ENCODE measurements at regions not wholly inside any gene's neighbourhood (a gene's known extent, or its start where the extent isn't known, plus 50 kb on each side); places are given as distances from the start of the nearest gene placed in this dataset.
"Not testable (repeated sequence)": the region's sequence is repeated elsewhere in the genome, so short reads cannot be mapped to it uniquely, and the experiment has no call there.

- DNase-seq (ENCODE audit: missing footprints); ATAC-seq; intact Hi-C loops (cut with DNase I): not testable (repeated sequence)
These were observed 179.7 kb downstream of the IRF8 start for GRCh38 chr16:86078711-86079110.

- no peak for DNase-seq (ENCODE audit: missing footprints)
- intact Hi-C loops (cut with DNase I) = no loop called here
- ATAC-seq = no peak
These were observed 180.4 kb downstream of the IRF8 start for GRCh38 chr16:86079255-86079885.

- DNase-seq (ENCODE audit: missing footprints) (no peak), ATAC-seq (no peak)
- intact Hi-C loops (cut with DNase I) = no loop called here
These were observed 181.3 kb downstream of the IRF8 start for GRCh38 chr16:86080131-86080875.

GRCh38 chr16:86080982-86081381, 182.0 kb downstream of the IRF8 start:
- DNase-seq (ENCODE audit: missing footprints) = no peak
- ATAC-seq = no peak
- intact Hi-C loops (cut with DNase I) = no loop called here

GRCh38 chr16:86082418-86083030, 183.6 kb downstream of the IRF8 start:
- no peak for ATAC-seq
- intact Hi-C loops (cut with DNase I) = no loop called here
- no peak for DNase-seq (ENCODE audit: missing footprints)

GRCh38 chr16:86083382-86084002, 184.5 kb downstream of the IRF8 start:
- intact Hi-C loops (cut with DNase I) = no loop called here
- DNase-seq (ENCODE audit: missing footprints) = no peak
- ATAC-seq = no peak

- ATAC-seq (no peak), DNase-seq (ENCODE audit: missing footprints) (no peak)
- intact Hi-C loops (cut with DNase I) = no loop called here
These were observed 186.2 kb downstream of the IRF8 start for GRCh38 chr16:86085161-86085611.

- intact Hi-C loops (cut with DNase I) = no loop called here
- DNase-seq (ENCODE audit: missing footprints) = no peak
- ATAC-seq = no peak
These were observed 186.8 kb downstream of the IRF8 start for GRCh38 chr16:86085795-86086194.

GRCh38 chr16:86086471-86086870, 187.5 kb downstream of the IRF8 start:
- no peak for DNase-seq (ENCODE audit: missing footprints)
- intact Hi-C loops (cut with DNase I) = no loop called here
- no peak for ATAC-seq

- ATAC-seq = no peak
- intact Hi-C loops (cut with DNase I) = no loop called here
- DNase-seq (ENCODE audit: missing footprints) = no peak
These were observed 188.3 kb downstream of the IRF8 start for GRCh38 chr16:86087011-86087895.

GRCh38 chr16:86087896-86088230, 188.9 kb downstream of the IRF8 start:
- DNase-seq (ENCODE audit: missing footprints) = no peak
- intact Hi-C loops (cut with DNase I) = no loop called here
- no peak for ATAC-seq

- intact Hi-C loops (cut with DNase I) = no loop called here
- no peak for DNase-seq (ENCODE audit: missing footprints)
- ATAC-seq = no peak
These were observed 189.3 kb downstream of the IRF8 start for GRCh38 chr16:86088287-86088686.

GRCh38 chr16:86088816-86089215, 189.9 kb downstream of the IRF8 start:
- ATAC-seq = no peak
- no peak for DNase-seq (ENCODE audit: missing footprints)

GRCh38 chr16:86089334-86089900, 190.5 kb downstream of the IRF8 start:
- DNase-seq (ENCODE audit: missing footprints) (no peak), ATAC-seq (no peak)
- intact Hi-C loops (cut with DNase I) = no loop called here

More at GRCh38 chr16:86088816-86089215, 189.9 kb downstream of the IRF8 start:
- intact Hi-C loops (cut with DNase I) = no loop called here

- no peak for DNase-seq (ENCODE audit: missing footprints)
- no peak for ATAC-seq
- intact Hi-C loops (cut with DNase I) = no loop called here
These were observed 191.0 kb downstream of the IRF8 start for GRCh38 chr16:86089991-86090390.

- ATAC-seq (no peak), DNase-seq (ENCODE audit: missing footprints) (no peak)
- intact Hi-C loops (cut with DNase I) = no loop called here
These were observed 191.7 kb downstream of the IRF8 start for GRCh38 chr16:86090461-86091170.

- DNase-seq (ENCODE audit: missing footprints) (no peak), ATAC-seq (no peak)
- intact Hi-C loops (cut with DNase I) = no loop called here
These were observed 193.0 kb downstream of the IRF8 start for GRCh38 chr16:86091976-86092375.
